ENCODE measurements at regions not wholly inside any gene's neighbourhood (a gene's known extent, or its start where the extent isn't known, plus 50 kb on each side); places are given as distances from the start of the nearest gene placed in this dataset.

DNA sequence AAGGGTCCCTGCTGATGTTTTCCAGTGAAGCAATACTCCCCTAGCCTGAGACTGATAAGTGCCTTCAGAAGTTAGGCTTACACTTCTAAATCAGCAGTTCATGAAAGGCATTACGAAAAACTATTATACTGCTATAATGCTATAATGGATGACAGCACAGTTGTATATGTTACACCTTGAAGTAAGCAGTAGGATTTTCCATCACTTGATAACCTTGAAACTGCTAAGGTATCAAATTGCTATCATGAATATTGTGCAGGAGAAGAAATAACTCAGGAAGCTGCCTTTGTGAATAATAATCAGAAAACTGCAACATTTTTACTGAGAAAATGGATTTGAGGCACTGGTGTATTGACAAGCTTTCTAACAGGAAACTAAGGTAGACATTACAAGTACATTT lies 142.3 kb downstream of the HNMT start:
- DNase-seq: no peak

GRCh38 chr2:138107288-138107687 lies 143.0 kb downstream of the HNMT start:
- DNase-seq: no peak

DNA sequence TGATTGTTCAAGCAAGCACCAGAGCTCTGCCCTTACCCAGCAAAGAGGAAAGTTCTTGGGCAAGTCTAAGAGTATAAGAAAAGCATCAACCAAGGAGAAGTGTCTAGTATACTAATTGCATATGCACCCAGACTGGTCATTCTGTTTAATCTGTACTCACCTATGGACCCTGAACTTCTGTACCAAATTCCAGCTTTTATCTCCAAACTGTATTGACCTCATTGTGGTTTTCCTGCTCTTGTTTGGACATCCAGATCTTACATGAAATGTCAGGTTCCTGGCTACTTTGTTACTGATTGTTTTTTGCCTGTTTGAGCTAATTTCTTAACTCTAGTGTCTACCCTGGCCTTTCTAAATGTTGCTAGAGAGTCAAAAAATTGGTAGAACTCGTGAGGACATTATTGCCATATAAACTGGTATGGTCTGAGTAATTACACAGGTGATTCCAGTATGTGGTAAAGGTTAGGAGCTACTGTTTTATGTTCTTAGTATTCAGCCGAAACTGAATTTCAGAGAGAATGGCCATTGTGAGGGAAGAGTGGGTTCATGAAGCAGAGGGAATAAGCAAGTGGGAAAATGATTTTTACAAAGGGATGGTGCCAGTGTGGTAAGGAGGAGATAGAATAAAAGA lies 146.3 kb downstream of the HNMT start:
- no peak for DNase-seq

GRCh38 chr2:138112536-138112935 lies 148.3 kb downstream of the HNMT start:
- DNase-seq: no peak

- no peak for DNase-seq
Measured at GRCh38 chr2:138113871-138114525, 149.7 kb downstream of the HNMT start.

GRCh38 chr2:138115666-138116065 lies 151.4 kb downstream of the HNMT start:
- DNase-seq: no peak

DNA sequence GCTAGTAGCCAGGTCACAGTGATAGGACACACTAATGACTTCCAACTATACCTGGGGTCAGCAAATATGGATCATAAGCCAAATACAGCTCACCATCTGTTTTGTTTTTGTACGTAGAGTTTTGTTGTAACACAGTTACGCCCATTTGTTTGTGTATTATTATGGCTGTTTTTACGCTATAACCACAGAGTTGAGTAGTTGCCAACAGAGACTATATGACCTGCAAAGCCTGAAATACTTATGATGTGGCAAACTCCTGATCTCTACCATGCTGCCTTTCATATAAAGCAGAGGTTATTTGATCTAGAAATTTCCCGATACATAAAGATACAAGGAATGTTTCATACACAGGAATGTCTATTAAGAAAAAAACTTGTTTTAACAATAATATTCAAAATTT lies 152.2 kb downstream of the HNMT start:
- no peak for DNase-seq

DNA sequence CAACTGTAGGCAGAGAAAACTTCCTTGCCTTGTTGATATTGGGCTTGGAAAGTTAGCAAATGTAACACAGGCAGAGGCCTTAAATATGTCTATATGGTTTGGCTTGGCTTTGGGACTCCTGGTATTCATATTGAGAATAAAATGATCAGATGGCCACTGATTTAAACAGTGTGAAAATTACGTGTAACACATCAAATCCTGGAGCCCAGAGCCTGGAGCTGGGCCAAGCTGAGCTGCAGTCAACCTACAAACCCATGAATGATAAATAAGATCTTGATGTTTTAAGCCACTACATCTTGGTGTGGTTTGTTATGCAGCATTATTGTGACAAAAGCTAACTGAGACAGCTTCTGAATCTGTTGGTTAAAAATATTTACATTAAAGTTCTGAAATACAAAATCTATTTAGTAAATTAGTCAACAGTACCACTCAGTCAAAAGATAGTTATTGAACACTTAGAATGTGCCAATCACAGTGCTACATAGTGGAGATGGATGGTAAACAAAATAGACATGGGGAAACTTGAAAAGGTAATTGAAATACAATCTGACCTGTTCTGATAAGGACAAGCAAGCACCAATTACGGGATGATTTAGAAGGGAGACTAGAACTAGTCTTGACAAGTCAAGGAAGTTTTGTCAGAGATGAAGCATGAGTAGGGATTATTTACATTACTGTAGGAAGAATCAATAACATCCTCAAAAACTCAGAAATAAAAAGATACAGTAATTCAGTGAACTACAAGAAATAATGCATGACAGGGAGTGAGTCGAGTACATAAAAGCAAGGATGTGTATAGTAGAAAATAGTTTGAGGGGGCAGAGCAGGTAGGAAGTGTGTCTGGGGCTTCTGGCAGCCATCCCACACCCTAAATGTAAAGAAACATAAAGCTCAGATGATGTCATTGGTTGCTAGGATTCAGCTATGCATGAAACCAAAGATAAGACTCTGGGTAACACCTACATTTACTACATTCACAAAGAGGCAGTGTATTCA lies 157.7 kb downstream of the HNMT start:
- DNase-seq: no peak

- no peak for DNase-seq
Measured at GRCh38 chr2:138122891-138123290, 158.6 kb downstream of the HNMT start.

- peak; percentile 10 for DNase-seq
Measured at GRCh38 chr2:138123741-138124140, 159.5 kb downstream of the HNMT start.

- no peak for DNase-seq
Measured at GRCh38 chr2:138124521-138124920, 160.2 kb downstream of the HNMT start.

GRCh38 chr2:138125306-138126288 lies 161.3 kb downstream of the HNMT start:
- DNase-seq: no peak

DNA sequence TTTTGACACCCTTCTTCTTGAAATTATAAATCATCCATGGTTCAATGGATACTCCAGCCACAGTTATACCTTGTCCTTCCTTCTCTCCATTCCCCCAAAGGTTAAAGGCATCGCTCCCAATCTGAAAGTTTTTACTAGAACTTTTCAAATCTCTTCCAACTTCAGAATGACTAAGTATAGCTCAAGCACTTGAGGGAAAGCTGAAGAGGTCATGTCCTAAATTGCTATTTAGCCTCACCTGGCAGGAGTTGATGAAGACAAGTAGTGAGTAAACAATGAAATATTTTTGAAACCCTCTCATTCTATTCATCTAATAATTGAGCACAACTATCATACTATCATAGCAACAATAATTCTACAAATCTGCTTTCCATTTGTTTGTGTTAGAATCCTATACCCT lies 167.8 kb downstream of the HNMT start:
- DNase-seq: no peak

DNA sequence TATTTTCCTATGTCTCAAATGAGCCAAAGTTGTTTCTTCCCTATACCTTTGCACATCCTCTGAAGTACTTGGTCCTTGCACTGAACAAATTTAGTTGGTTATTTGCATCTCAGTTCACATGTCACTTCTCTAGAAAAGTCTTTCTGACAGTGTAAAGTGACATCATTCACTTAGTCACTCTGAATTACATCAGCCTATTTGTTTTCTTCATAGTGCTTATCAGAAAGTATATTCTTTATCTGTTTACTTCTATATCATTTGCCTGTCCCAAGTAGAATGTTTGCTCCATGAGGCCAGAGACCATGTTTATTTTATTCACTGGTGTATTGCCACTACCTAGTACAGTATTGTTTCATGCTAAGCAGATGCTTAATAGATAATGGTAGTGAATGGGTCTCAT lies 173.7 kb downstream of the HNMT start:
- DNase-seq: no peak

- DNase-seq: no peak
Measured at GRCh38 chr2:138147796-138148195, 183.5 kb downstream of the HNMT start.

DNA sequence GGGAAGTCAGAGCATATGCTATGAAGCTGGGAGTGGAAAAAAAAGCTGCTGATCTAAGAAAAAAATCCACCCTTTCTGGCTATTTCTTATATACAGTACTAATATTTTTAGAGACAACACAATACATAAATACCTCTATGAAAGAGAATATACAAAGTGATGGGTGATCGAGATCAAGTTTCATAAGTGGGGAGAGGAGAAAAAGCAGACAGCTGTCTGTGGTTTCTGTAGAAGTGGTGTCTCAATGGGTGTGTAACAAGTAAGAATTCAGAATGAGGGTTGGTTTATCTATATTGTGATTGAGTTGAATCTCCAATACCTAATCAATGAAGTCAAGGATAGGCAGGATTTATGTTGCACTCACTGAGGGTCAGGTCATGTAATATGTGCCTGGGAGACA lies 191.0 kb downstream of the HNMT start:
- DNase-seq: no peak

- DNase-seq: no peak
Measured at GRCh38 chr2:138157372-138157771, 193.1 kb downstream of the HNMT start.

GRCh38 chr2:138170485-138170884 lies 206.2 kb downstream of the HNMT start:
- DNase-seq: no peak

DNA sequence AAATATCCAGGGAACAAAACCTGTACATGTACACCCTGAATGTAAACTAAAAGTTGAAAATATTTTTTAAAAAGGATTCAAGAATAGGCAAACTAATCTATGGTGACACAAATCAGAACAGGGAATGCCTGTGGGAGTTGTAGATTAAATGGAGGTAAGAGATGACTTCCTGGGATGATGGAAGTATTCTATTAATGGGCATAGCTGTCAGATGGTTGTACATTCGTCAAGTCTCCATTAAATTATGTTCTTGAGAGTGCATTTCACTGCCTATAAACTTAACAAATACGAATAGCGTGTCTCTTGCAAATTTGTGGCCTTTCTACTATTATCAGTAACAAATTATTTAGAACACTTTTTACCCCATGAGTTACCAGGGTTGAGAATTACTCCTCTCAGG lies 207.0 kb downstream of the HNMT start:
- no peak for DNase-seq

GRCh38 chr2:138175066-138175465 lies 210.8 kb downstream of the HNMT start:
- no peak for DNase-seq

DNA sequence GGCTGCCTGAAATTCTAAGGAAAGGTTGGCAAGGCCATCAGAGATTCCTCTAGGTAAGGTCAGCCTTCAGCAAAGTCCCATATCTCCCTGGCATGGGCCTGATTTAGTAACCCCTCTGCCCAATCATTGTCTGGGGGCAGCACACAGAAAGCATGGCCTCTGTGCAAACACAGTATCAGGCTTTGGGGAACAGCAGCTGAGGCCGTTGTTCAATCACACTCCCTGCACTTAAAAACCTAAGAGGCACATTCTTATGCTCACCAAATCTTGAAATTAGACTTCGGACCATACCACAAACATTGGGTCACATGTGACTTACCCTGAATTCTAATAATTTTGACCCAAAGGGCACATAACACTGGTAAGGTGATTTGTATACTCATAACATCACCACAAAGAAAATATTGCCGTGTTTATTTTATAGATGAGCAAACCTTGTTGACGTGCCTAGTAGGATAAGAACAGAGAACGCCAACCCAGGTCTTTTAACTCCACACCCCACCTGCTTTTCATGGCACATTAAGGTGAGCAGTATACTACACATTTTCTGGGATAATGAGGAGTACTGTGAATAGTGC lies 212.7 kb downstream of the HNMT start:
- no peak for DNase-seq

- no peak for DNase-seq
Measured at GRCh38 chr2:138177693-138178092, 213.4 kb downstream of the HNMT start.
